ENCODE measurements at regions not wholly inside any gene's neighbourhood (a gene's known extent, or its start where the extent isn't known, plus 50 kb on each side); places are given as distances from the start of the nearest gene placed in this dataset.

DNA sequence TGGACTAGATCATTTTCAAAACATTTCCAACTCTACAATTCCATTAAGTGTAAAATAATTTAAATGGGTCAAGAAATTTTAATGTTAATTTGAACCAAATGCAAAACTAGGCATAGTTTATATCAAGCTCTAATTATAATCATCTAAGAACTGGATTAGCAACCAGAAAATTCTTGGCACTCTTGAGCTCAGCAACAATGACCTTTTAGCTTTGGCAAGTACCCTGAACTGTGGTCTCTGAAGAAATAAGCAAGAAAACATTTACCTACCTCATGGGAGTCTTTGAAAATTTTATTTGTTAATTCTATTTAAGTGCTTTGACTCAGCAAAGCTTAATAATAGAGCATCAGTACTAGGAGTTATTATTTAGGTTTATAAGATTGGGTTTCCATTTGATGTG, 313.2 kb downstream of the SATB2 start:
- TF ChIP-seq, protein P1, sequence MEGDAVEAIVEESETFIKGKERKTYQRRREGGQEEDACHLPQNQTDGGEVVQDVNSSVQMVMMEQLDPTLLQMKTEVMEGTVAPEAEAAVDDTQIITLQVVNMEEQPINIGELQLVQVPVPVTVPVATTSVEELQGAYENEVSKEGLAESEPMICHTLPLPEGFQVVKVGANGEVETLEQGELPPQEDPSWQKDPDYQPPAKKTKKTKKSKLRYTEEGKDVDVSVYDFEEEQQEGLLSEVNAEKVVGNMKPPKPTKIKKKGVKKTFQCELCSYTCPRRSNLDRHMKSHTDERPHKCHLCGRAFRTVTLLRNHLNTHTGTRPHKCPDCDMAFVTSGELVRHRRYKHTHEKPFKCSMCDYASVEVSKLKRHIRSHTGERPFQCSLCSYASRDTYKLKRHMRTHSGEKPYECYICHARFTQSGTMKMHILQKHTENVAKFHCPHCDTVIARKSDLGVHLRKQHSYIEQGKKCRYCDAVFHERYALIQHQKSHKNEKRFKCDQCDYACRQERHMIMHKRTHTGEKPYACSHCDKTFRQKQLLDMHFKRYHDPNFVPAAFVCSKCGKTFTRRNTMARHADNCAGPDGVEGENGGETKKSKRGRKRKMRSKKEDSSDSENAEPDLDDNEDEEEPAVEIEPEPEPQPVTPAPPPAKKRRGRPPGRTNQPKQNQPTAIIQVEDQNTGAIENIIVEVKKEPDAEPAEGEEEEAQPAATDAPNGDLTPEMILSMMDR (IDR thresholded peaks at IDR 0.05; ENCODE audit: low read depth, low read length): no peak

DNA sequence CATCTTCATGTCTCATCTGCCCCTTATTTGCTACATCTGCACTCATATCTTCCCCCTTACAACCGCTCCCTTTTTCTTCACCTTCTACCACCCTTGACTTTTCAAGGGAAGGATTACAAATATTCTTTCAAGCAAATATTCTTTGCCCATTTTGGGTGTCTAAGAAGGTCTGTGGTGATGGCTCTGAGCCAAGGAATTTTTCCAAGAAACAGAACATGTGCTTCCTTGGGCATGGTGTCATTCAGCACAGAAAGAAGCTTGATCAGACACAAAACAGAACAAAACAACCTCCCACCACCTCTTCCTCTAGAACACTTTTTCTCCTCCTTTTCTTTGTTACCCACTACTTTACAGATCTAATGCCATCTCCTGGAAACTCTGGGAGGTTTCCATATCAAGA, 313.7 kb downstream of the SATB2 start:
- Histone ChIP-seq H3K4me1 (no peaks in the 10 kb centered on the region), H3K27me3 (no peaks in the 10 kb centered on the region; the same call in 1 of the 2 replicates), H3K36me3 (no peaks in the 10 kb centered on the region), H3K9me3 (no peaks in the 10 kb centered on the region), H3K4me3 (ENCODE audit: low read depth, low read length) (no peak overlapping the region)
- DNase-seq: no peak
- TF ChIP-seq, protein P1 (IDR thresholded peaks at IDR 0.05; ENCODE audit: low read depth, low read length): no peak

More for the DNA sequence above, 313.2 kb downstream of the SATB2 start:
- Histone ChIP-seq H3K4me3 (ENCODE audit: low read depth, low read length) (no peak overlapping the region), H3K4me1 (no peaks in the 10 kb centered on the region), H3K9me3 (no peaks in the 10 kb centered on the region), H3K27me3 (no peaks in the 10 kb centered on the region; the same call in 1 of the 2 replicates), H3K36me3 (no peaks in the 10 kb centered on the region)
- DNase-seq: no peak

DNA sequence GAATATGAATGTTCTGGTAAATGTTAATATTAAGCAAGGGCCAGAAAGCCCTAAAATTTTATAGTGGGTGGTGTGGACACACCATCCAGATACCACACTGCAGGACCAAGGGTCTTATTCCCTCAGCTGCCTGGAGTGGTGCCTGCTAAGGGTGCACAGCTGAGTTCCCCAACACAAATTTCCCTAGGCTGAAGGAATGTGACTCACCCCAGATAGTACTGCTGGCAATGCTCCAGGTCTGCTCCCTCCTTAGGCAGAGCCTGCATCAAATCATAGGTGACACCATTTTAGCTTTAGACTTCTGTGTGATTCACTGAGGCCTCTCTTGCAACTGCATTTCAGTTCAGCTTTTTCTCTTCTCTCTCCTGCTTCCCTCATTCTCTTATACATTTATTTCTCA, 321.1 kb downstream of the SATB2 start:
- H3K27me3 ChIP-seq: no peaks in the 10 kb centered on the region
- TF ChIP-seq, protein P1 (IDR thresholded peaks at IDR 0.05; ENCODE audit: low read depth, low read length): no peak
- no peaks in the 10 kb centered on the region for H3K36me3 ChIP-seq
- no peak overlapping the region for H3K4me3 ChIP-seq (ENCODE audit: low read depth, low read length)
- peak; percentile 21 for DNase-seq
- H3K4me1 ChIP-seq: no peaks in the 10 kb centered on the region
- no peaks in the 10 kb centered on the region for H3K9me3 ChIP-seq

DNA sequence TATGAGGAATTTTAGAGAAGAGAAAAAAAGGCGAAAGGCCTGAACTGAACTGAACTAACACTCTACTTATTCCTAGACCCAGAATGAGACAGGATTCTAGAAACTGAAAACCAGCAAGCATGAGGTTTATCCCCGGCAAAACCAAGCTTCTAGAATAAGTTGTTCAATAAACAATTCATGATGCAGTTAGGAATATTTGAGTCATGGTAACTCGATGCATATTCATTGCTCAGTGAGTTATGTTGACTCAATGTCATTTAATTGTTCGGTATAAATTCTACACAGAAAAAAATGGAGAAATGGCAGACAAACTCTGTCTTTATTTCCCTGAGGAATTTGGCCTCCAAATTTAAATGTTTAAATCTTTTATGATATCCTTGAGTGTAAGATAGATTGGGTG, 321.5 kb downstream of the SATB2 start:
- no peaks in the 10 kb centered on the region for H3K4me1 ChIP-seq
- no peaks in the 10 kb centered on the region for H3K9me3 ChIP-seq
- no peaks in the 10 kb centered on the region for H3K36me3 ChIP-seq
- no peak for DNase-seq
- H3K27me3 ChIP-seq: no peaks in the 10 kb centered on the region
- no peak overlapping the region for H3K4me3 ChIP-seq (ENCODE audit: low read depth, low read length)
- TF ChIP-seq, protein P1 (IDR thresholded peaks at IDR 0.05; ENCODE audit: low read depth, low read length): no peak

DNA sequence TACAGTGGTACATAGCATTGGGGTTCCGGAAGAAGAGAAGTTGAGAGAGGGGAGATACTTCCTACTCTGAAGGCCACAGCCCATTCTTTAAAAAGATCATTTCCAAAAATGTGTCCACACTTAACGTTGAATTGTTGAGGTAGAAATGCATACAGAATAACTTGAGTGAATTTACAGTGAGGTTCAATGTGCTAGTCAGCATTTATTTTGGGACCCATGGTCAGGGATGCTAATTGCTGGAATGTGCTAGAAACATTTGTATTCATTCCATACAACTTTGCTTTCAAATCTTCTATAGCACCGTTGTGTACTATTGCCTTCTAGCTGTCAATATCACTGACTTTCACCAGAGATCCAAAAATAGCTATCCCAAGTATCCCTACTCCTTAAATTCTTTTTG, 325.9 kb downstream of the SATB2 start:
- Histone ChIP-seq H3K4me1 (no peaks in the 10 kb centered on the region), H3K9me3 (no peaks in the 10 kb centered on the region), H3K36me3 (no peaks in the 10 kb centered on the region), H3K27me3 (peaks cover 3% of the 10 kb centered on the region; the same call in 1 of the 2 replicates), H3K4me3 (ENCODE audit: low read depth, low read length) (no peak overlapping the region)
- TF ChIP-seq, protein P1 (IDR thresholded peaks at IDR 0.05; ENCODE audit: low read depth, low read length): no peak
- DNase-seq: no peak

DNA sequence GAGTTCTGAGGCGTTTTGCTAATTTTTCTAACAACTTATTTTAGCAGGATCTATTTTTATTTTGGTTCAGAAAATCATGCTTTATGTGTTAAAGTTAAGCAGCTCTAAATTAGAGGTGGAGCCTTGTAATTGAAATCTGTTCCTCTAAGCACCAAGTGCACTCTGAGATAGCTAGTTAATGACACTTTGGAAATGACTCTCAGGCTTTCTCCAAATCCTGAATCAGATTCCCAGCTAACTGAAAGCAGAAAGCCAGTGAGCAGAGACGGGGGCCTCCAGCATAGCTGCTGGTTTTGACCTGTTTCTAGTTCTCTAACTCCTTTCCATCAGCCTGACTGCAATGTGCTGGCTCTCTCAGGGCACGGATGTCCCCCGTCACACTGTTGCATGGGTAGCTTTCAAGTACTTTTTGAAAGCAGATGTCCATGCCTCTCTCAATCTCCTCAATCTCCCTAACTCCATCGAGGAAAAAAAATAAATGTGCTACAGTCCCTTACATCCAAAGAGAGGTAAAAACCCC, 326.5 kb downstream of the SATB2 start:
- Histone ChIP-seq H3K36me3 (no peaks in the 10 kb centered on the region), H3K4me1 (no peaks in the 10 kb centered on the region), H3K4me3 (ENCODE audit: low read depth, low read length) (no peak overlapping the region), H3K9me3 (no peaks in the 10 kb centered on the region), H3K27me3 (peaks cover 3% of the 10 kb centered on the region; the same call in 1 of the 2 replicates)
- TF ChIP-seq, protein P1 (IDR thresholded peaks at IDR 0.05; ENCODE audit: low read depth, low read length): no peak
- no peak for DNase-seq

All from BE2C (cell line).